HCT116 (cell line): ENCODE measurements at regions not wholly inside any gene's neighbourhood (a gene's known extent, or its start where the extent isn't known, plus 50 kb on each side); places are given as distances from the start of the nearest gene placed in this dataset.

Source experiments
- ATAC-seq: fragments of 200-7000 bp; cut with Tn5 transposase; 2 replicates; pipeline ENCODE4 v1.9.1; 2020; ENCODE audit warnings: mild to moderate bottlenecking, moderate library complexity
- BruUV-seq: library from RNA; stranded (reverse); fragments of 400-500 nt; replicated peaks from 2 replicates; lab custom pipeline; 2021; lab: Mats Ljungman, UMichigan
- CTCF ChIA-PET: fragments of 300-600 bp; sonication (Branson Sonifier 250); formaldehyde crosslinking; loops from one replicate; lab custom pipeline; 2021; ENCODE audit warnings: antibody characterized with exemption; lab: Charles Lee
- POLR2A ChIA-PET: fragments of 300-600, 350-600 bp; sonication (Branson Sonifier 250); formaldehyde crosslinking; loops from one replicate; lab custom pipeline; 2021; ENCODE audit warnings: antibody characterized with exemption; lab: Charles Lee
- RAD21 ChIA-PET, 2 experiments: fragments of 300-600 bp; sonication (Branson Sonifier 250); formaldehyde crosslinking; loops; one replicate each; lab custom pipeline; 2023; ENCODE audit warnings: low total read pairs in 2 of 2; ENCODE audit not compliant: uncharacterized antibody in 2 of 2, unreplicated experiment in 2 of 2, low non-redundant PET in 1 of 2; lab: Charles Lee
- DNase-seq: peaks from one replicate; pipeline ENCODE4 v3.0.0-alpha.2; 2010; ENCODE audit warnings: low read depth, low spot score
- H2AFZ ChIP-seq: fragments of 200-600 bp; shearing (Covaris generic), sonication (generic); 2 replicates; pipeline ENCODE4 v1.6.1; 2017; ENCODE audit warnings: low read depth, mixed run types, mixed read lengths, antibody characterized with exemption, low read length; ENCODE audit not compliant: poor library complexity, severe bottlenecking
- H3K27ac ChIP-seq: 2 replicates; pipeline ENCODE4 v1.5.1; 2012; ENCODE audit warnings: low read depth, low read length
- H3K27me3 ChIP-seq: fragments of 200-600 bp; sonication (generic); 2 replicates; pipeline ENCODE4 v1.6.1; 2016; ENCODE audit warnings: mixed run types, low read length, mixed read lengths; ENCODE audit not compliant: insufficient read depth
- H3K36me3 ChIP-seq, 2 experiments: fragments of 200-500 bp in 1 of 2; fragments of 200-600 bp in 1 of 2; sonication (Bioruptor generic) in 1 of 2; sonication (generic) in 1 of 2; 2 replicates each; pipeline versions ENCODE4 v1.5.1 to v1.6.1; 2014 to 2016; ENCODE audit warnings: low read length in 2 of 2, inconsistent platforms in 1 of 2, mixed read lengths in 1 of 2, mixed run types in 1 of 2; ENCODE audit not compliant: insufficient read depth in 2 of 2, control insufficient read depth in 1 of 2
- H3K4me1 ChIP-seq, 2 experiments: fragments of 200-600 bp in 1 of 2; sonication (generic) in 1 of 2; 2 replicates each; pipeline versions ENCODE4 v1.5.1 to v1.6.1; 2012 to 2017; ENCODE audit warnings: low read length in 2 of 2, inconsistent platforms in 1 of 2, mild to moderate bottlenecking in 1 of 2, mixed read lengths in 1 of 2, mixed run types in 1 of 2, moderate library complexity in 1 of 2; ENCODE audit not compliant: insufficient read depth in 2 of 2, control insufficient read depth in 1 of 2
- H3K4me2 ChIP-seq: fragments of 200-600 bp; sonication (generic); 2 replicates; pipeline ENCODE4 v1.6.1; 2017; ENCODE audit warnings: mixed run types, low read length, mixed read lengths
- H3K4me3 ChIP-seq, 2 experiments: fragments of 200-600 bp in 1 of 2; sonication (generic) in 1 of 2; replicated peaks in 1 of 2; 2 replicates each; pipeline ENCODE4 v1.5.1; 2011 to 2016; ENCODE audit warnings: low read length in 2 of 2, control low read depth in 1 of 2, low read depth in 1 of 2, mild to moderate bottlenecking in 1 of 2, mixed read lengths in 1 of 2, mixed run types in 1 of 2
- H3K79me2 ChIP-seq: fragments of 200-600 bp; sonication (generic); 2 replicates; pipeline ENCODE4 v1.6.1; 2017; ENCODE audit warnings: mild to moderate bottlenecking, mixed run types, low read length, moderate library complexity, mixed read lengths; ENCODE audit not compliant: insufficient read depth
- H3K9ac ChIP-seq: fragments of 200-600 bp; sonication (generic); 2 replicates; pipeline ENCODE4 v1.6.1; 2016; ENCODE audit warnings: low read length, mixed read lengths
- H3K9me2 ChIP-seq: fragments of 200-600 bp; sonication (generic), shearing (Covaris generic); 2 replicates; pipeline ENCODE4 v1.6.1; 2017; ENCODE audit warnings: mixed run types, mild to moderate bottlenecking, moderate library complexity; ENCODE audit not compliant: insufficient read depth
- H3K9me3 ChIP-seq, 2 experiments: fragments of 200-500 bp in 1 of 2; fragments of 200-600 bp in 1 of 2; sonication (Bioruptor generic) in 1 of 2; sonication (generic) in 1 of 2; 2 replicates each; pipeline ENCODE4 v1.6.1; 2014 to 2017; ENCODE audit warnings: low read length in 2 of 2, mixed read lengths in 2 of 2, inconsistent platforms in 1 of 2, low read depth in 1 of 2, mild to moderate bottlenecking in 1 of 2, mixed run types in 1 of 2, moderate library complexity in 1 of 2; ENCODE audit not compliant: control insufficient read depth in 1 of 2, insufficient read depth in 1 of 2
- H4K20me1 ChIP-seq: fragments of 200-600 bp; sonication (generic), shearing (Covaris generic); 2 replicates; pipeline ENCODE4 v1.6.1; 2017; ENCODE audit warnings: mixed run types, mild to moderate bottlenecking, moderate library complexity; ENCODE audit not compliant: insufficient read depth
- CEBPB ChIP-seq: IDR thresholded peaks from 2 replicates; pipeline ENCODE4 v1.6.1; 2012; ENCODE audit warnings: low read depth
- EGR1 ChIP-seq: IDR thresholded peaks from 2 replicates; pipeline ENCODE4 v1.6.1; 2012; ENCODE audit warnings: low read depth
- EZH2 ChIP-seq: fragments of 200-600 bp; sonication (generic); IDR thresholded peaks from 2 replicates; pipeline ENCODE4 v1.6.1; 2017; ENCODE audit warnings: antibody characterized with exemption, mixed run types
- POLR2A ChIP-seq: IDR thresholded peaks from 2 replicates; pipeline ENCODE4 v1.7.0; 2011; ENCODE audit warnings: borderline replicate concordance; ENCODE audit not compliant: insufficient read depth, insufficient read length; ENCODE audit errors: extremely low read depth
- POLR2AphosphoS5 ChIP-seq: IDR thresholded peaks from 2 replicates; pipeline ENCODE4 v1.6.1; 2011; ENCODE audit warnings: mild to moderate bottlenecking, low read depth, low read length, moderate library complexity
- RAD21 ChIP-seq: IDR thresholded peaks from 2 replicates; pipeline ENCODE4 v1.6.1; 2012; ENCODE audit warnings: low read depth, mild to moderate bottlenecking
- SIN3A ChIP-seq: IDR thresholded peaks from 2 replicates; pipeline ENCODE4 v1.6.1; 2012; ENCODE audit warnings: low read depth
- SP1 ChIP-seq: IDR thresholded peaks from 2 replicates; pipeline ENCODE4 v1.6.1; 2012; ENCODE audit warnings: low read depth
- SRF ChIP-seq: IDR thresholded peaks from 2 replicates; pipeline ENCODE4 v1.6.1; 2012; ENCODE audit warnings: low read depth
- YY1 ChIP-seq: IDR thresholded peaks from 2 replicates; pipeline ENCODE4 v1.6.1; 2011; ENCODE audit warnings: low read length, low read depth, moderate library complexity, mild to moderate bottlenecking; ENCODE audit not compliant: insufficient replicate concordance; ENCODE audit errors: extremely low read depth
- ZFX ChIP-seq: fragments of 450-650 bp; IDR thresholded peaks from 2 replicates; pipeline ENCODE4 v1.6.1; 2017
- ZNF274 ChIP-seq: fragments of 200-500 bp; sonication (Bioruptor generic); IDR thresholded peaks from 2 replicates; pipeline ENCODE4 v1.6.1; 2014; ENCODE audit warnings: mild to moderate bottlenecking, low read depth, low read length, inconsistent platforms
- intact Hi-C: fragments of 100-400 bp; cut with micrococcal nuclease; formaldehyde crosslinking; loops from 2 replicates; pipeline ENCODE4 v1.10.0; 2022
- TF ChIP-seq, protein P1 (sequence below): IDR thresholded peaks from 2 replicates; pipeline ENCODE4 v1.6.1; 2011; ENCODE audit warnings: mild to moderate bottlenecking, low read length, moderate library complexity; ENCODE audit not compliant: insufficient replicate concordance; ENCODE audit errors: extremely low read depth
- TF ChIP-seq, protein P2 (sequence below), 3 experiments: fragments of 200-600 bp in 1 of 3; sonication (generic) in 1 of 3; IDR thresholded peaks in 2 of 3; conservative IDR thresholded peaks in 1 of 3; 2 replicates each; pipeline ENCODE4 v1.5.1; 2012 to 2017; ENCODE audit warnings: low read depth in 2 of 3, low read length in 2 of 3, antibody characterized with exemption in 1 of 3, borderline replicate concordance in 1 of 3, control low read depth in 1 of 3, mild to moderate bottlenecking in 1 of 3, mixed read lengths in 1 of 3, mixed run types in 1 of 3, moderate library complexity in 1 of 3; ENCODE audit not compliant: insufficient read depth in 1 of 3

DNA sequence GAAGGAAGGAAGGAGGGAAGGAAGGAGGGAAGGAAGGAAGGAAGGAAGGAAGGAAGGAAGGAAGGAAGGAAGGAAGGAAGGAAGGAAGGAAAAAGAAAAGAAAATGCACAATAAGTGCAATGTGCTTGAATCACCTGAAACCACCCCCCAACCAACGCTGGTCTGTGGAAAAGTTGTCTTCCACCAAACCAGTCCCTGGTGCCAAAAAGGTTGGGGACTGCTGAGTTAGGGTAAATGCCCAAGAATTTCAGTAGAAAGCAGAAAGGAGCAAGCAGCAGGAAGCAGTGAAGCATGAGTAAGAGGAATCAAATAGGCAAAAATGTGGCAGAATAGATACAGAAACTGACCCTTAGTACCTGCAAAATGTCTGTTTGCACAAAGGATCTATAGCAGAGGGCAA, 137.2 kb downstream of the JCAD start:
- H2AFZ ChIP-seq = no peak overlapping the region
- ChIA-PET POLR2A (no interaction called here), CTCF (no interaction called here), RAD21 (no interaction called here)
- H3K36me3 ChIP-seq = no peaks in the 10 kb centered on the region
- no peaks in the 10 kb centered on the region for H3K9me3 ChIP-seq
- intact Hi-C loops = no loop called here
- peaks cover 31% of the 10 kb centered on the region for H3K27me3 ChIP-seq
- no peak overlapping the region for H3K4me2 ChIP-seq
- no peak overlapping the region for H3K4me3 ChIP-seq
- no peaks in the 10 kb centered on the region for H3K9me2 ChIP-seq
- H3K4me1 ChIP-seq = no peaks in the 10 kb centered on the region
- BruUV-seq = no TSS peak
- no peaks in the 10 kb centered on the region for H4K20me1 ChIP-seq
- no peaks in the 10 kb centered on the region for H3K79me2 ChIP-seq
- no peak overlapping the region for H3K9ac ChIP-seq
- no peak for TF ChIP-seq EZH2
- ATAC-seq (no peak), DNase-seq (no peak)
- H3K27ac ChIP-seq = no peak overlapping the region

DNA sequence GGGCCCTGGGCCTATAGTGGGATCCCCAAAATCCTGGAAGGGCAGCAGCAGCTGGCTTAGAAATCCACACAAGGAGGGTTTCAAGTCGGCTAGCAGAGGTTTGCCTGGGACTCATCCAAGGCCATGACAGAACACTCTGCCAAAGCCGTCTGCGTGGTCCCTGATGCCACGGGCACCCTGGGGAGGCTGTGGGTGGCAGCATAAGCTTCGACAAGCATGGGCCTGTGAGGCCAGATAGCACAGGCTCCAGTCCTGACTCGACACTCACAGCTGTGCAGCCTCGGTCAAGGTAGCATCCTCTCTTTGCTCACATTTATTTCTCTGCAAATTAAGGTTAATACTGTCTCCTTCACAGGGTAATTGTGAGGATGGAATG, 138.3 kb downstream of the JCAD start:
- H3K4me2 ChIP-seq = no peak overlapping the region
- no peak for DNase-seq
- H3K79me2 ChIP-seq = no peaks in the 10 kb centered on the region
- intact Hi-C loops = no loop called here
- no peaks in the 10 kb centered on the region for H4K20me1 ChIP-seq
- no TSS peak for BruUV-seq
- ChIA-PET RAD21 (no interaction called here), CTCF (no interaction called here), POLR2A (no interaction called here)
- H3K36me3 ChIP-seq = no peaks in the 10 kb centered on the region
- H3K4me1 ChIP-seq = no peaks in the 10 kb centered on the region
- no peak overlapping the region for H2AFZ ChIP-seq
- no peaks in the 10 kb centered on the region for H3K9me3 ChIP-seq
- no peak for TF ChIP-seq POLR2AphosphoS5
- no peak for TF ChIP-seq POLR2A
- TF ChIP-seq CEBPB = no peak
- TF ChIP-seq, protein P1, sequence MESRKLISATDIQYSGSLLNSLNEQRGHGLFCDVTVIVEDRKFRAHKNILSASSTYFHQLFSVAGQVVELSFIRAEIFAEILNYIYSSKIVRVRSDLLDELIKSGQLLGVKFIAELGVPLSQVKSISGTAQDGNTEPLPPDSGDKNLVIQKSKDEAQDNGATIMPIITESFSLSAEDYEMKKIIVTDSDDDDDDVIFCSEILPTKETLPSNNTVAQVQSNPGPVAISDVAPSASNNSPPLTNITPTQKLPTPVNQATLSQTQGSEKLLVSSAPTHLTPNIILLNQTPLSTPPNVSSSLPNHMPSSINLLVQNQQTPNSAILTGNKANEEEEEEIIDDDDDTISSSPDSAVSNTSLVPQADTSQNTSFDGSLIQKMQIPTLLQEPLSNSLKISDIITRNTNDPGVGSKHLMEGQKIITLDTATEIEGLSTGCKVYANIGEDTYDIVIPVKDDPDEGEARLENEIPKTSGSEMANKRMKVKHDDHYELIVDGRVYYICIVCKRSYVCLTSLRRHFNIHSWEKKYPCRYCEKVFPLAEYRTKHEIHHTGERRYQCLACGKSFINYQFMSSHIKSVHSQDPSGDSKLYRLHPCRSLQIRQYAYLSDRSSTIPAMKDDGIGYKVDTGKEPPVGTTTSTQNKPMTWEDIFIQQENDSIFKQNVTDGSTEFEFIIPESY = no peak
- TF ChIP-seq YY1 = no peak
- TF ChIP-seq RAD21 = no peak
- TF ChIP-seq, protein P2, sequence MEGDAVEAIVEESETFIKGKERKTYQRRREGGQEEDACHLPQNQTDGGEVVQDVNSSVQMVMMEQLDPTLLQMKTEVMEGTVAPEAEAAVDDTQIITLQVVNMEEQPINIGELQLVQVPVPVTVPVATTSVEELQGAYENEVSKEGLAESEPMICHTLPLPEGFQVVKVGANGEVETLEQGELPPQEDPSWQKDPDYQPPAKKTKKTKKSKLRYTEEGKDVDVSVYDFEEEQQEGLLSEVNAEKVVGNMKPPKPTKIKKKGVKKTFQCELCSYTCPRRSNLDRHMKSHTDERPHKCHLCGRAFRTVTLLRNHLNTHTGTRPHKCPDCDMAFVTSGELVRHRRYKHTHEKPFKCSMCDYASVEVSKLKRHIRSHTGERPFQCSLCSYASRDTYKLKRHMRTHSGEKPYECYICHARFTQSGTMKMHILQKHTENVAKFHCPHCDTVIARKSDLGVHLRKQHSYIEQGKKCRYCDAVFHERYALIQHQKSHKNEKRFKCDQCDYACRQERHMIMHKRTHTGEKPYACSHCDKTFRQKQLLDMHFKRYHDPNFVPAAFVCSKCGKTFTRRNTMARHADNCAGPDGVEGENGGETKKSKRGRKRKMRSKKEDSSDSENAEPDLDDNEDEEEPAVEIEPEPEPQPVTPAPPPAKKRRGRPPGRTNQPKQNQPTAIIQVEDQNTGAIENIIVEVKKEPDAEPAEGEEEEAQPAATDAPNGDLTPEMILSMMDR (IDR thresholded peaks at IDR 0.05 in 2 of 3, conservative IDR thresholded peaks at IDR 0.05 in 1 of 3; ENCODE audit: borderline replicate concordance in 1 of 3, insufficient read depth in 1 of 3, low read depth in 2 of 3, low read length in 2 of 3) = no peak
- TF ChIP-seq SP1 = no peak
- TF ChIP-seq ZFX = no peak
- TF ChIP-seq SIN3A = no peak
- no peak for TF ChIP-seq EGR1
- TF ChIP-seq ZNF274 = no peak
- TF ChIP-seq SRF = no peak
- ATAC-seq = no peak
- no peaks in the 10 kb centered on the region for H3K9me2 ChIP-seq
- H3K9ac ChIP-seq = no peak overlapping the region
- H3K4me3 ChIP-seq = no peak overlapping the region
- peaks cover 31% of the 10 kb centered on the region for H3K27me3 ChIP-seq
- H3K27ac ChIP-seq = no peak overlapping the region
